Neural progenitor cell (in vitro differentiated cells): ENCODE measurements at regions not wholly inside any gene's neighbourhood (a gene's known extent, or its start where the extent isn't known, plus 50 kb on each side); places are given as distances from the start of the nearest gene placed in this dataset.

ENCODE experiments used
- EZH2 ChIP-seq: fragments of 200-600 bp; sonication (generic); IDR thresholded peaks from 2 replicates; pipeline ENCODE4 v1.6.1; 2017; ENCODE audit warnings: antibody characterized with exemption, mild to moderate bottlenecking, moderate library complexity
- EZH2phosphoT487 ChIP-seq: fragments of 200-600 bp; sonication (generic); IDR thresholded peaks from 2 replicates; pipeline ENCODE4 v1.6.1; 2017; ENCODE audit warnings: antibody characterized with exemption
- TF ChIP-seq, protein P1 (sequence below): fragments of 200-600 bp; sonication (generic); IDR thresholded peaks from 2 replicates; pipeline ENCODE4 v1.5.1; 2017; ENCODE audit warnings: antibody characterized with exemption, mild to moderate bottlenecking

DNA sequence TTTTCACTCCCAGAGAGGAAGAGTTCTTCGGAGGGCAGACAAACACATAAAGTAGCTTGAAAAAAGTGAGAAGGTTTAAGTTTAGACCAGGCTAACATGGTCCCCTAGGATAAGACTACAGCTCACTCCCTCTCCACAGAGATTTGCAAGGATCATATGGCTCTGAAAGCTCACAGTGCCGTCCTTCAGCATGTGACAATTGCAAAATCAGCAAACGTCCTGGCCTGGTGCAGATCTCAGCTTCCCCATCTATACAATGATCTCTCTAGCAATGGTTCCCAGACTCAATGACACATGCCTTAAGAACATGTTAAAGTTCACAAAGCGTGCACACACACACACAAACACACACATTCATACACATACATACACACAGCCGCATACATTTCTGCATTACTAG, 327.6 kb downstream of the ACTL7B start:
- TF ChIP-seq, protein P1, sequence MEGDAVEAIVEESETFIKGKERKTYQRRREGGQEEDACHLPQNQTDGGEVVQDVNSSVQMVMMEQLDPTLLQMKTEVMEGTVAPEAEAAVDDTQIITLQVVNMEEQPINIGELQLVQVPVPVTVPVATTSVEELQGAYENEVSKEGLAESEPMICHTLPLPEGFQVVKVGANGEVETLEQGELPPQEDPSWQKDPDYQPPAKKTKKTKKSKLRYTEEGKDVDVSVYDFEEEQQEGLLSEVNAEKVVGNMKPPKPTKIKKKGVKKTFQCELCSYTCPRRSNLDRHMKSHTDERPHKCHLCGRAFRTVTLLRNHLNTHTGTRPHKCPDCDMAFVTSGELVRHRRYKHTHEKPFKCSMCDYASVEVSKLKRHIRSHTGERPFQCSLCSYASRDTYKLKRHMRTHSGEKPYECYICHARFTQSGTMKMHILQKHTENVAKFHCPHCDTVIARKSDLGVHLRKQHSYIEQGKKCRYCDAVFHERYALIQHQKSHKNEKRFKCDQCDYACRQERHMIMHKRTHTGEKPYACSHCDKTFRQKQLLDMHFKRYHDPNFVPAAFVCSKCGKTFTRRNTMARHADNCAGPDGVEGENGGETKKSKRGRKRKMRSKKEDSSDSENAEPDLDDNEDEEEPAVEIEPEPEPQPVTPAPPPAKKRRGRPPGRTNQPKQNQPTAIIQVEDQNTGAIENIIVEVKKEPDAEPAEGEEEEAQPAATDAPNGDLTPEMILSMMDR = no peak
- no peak for TF ChIP-seq EZH2
- TF ChIP-seq EZH2phosphoT487 = no peak
